GM12878 (cell line): ENCODE measurements at regions not wholly inside any gene's neighbourhood (a gene's known extent, or its start where the extent isn't known, plus 50 kb on each side); places are given as distances from the start of the nearest gene placed in this dataset.

Experiments used
- ATAC-seq: fragments of 200-7000 bp; cut with Tn5 transposase; 3 replicates; pipeline ENCODE4 v1.9.1; 2020; ENCODE audit warnings: mild to moderate bottlenecking, moderate library complexity
- BruUV-seq: library from RNA; stranded (reverse); fragments of 400-500 nt; replicated peaks from 2 replicates; lab custom pipeline; 2021; lab: Mats Ljungman, UMichigan
- CTCF ChIA-PET: fragments of 300-600 bp; sonication (Branson Sonifier 250); formaldehyde crosslinking; extraction: SDS; loops from one replicate; lab custom pipeline; 2021; ENCODE audit warnings: inconsistent platforms; lab: Yijun Ruan, JAX
- POLR2A ChIA-PET: fragments of 350-600 bp; formaldehyde crosslinking; extraction: SDS; loops from one replicate; lab custom pipeline; 2021; ENCODE audit warnings: inconsistent platforms; lab: Charles Lee
- RAD21 ChIA-PET: fragments of 300-600 bp; sonication (Branson Sonifier 250); formaldehyde crosslinking; loops from one replicate; lab custom pipeline; 2023; ENCODE audit warnings: antibody characterized with exemption; ENCODE audit not compliant: unreplicated experiment; lab: Charles Lee
- SMC1A ChIA-PET: fragments of 300-600 bp; sonication (Branson Sonifier 250); formaldehyde crosslinking; loops from one replicate; lab custom pipeline; 2023; ENCODE audit not compliant: unreplicated experiment, uncharacterized antibody; lab: Charles Lee
- DNase-seq: peaks from one replicate; pipeline ENCODE4 v3.0.0-alpha.2; 2011; ENCODE audit warnings: low read depth, low spot score
- FAIRE-seq: peaks from 3 replicates; lab custom pipeline; 2011; peaks lifted over from hg19 to GRCh38; lab: Jason Lieb, UNC
- H2AFZ ChIP-seq: 2 replicates; pipeline ENCODE4 v1.6.0; 2011; ENCODE audit warnings: low read depth, low read length, control low read depth; ENCODE audit not compliant: control insufficient read depth
- H3K27ac ChIP-seq: 2 replicates; pipeline ENCODE4 v1.5.1; 2011; ENCODE audit warnings: control low read depth; ENCODE audit not compliant: control insufficient read depth, insufficient read depth
- H3K27me3 ChIP-seq, 2 experiments: replicated peaks in 1 of 2; 2 replicates each; pipeline versions ENCODE4 v1.6.0 to v1.6.1; 2011; ENCODE audit warnings: low read length in 1 of 2; ENCODE audit not compliant: control insufficient read depth in 2 of 2, insufficient read depth in 2 of 2
- H3K36me3 ChIP-seq, 2 experiments: 2 replicates each; pipeline ENCODE4 v1.5.1; 2011; ENCODE audit warnings: low read length in 1 of 2; ENCODE audit not compliant: control insufficient read depth in 2 of 2, insufficient read depth in 2 of 2
- H3K4me1 ChIP-seq: 2 replicates; pipeline ENCODE4 v1.6.1; 2011; ENCODE audit warnings: mild to moderate bottlenecking, low read length, moderate library complexity, mixed read lengths; ENCODE audit not compliant: control insufficient read depth, insufficient read depth
- H3K4me2 ChIP-seq: 2 replicates; pipeline ENCODE4 v1.6.0; 2011; ENCODE audit warnings: control low read depth; ENCODE audit not compliant: control insufficient read depth, insufficient read depth
- H3K4me3 ChIP-seq: fragments of 200-600 bp; sonication (generic); 2 replicates; pipeline ENCODE4 v1.5.1; 2016
- H3K79me2 ChIP-seq: 2 replicates; pipeline ENCODE4 v1.6.0; 2011; ENCODE audit warnings: low read length; ENCODE audit not compliant: control insufficient read depth, insufficient read depth
- H3K9ac ChIP-seq: 2 replicates; pipeline ENCODE4 v1.8.0; 2011; ENCODE audit warnings: low read length, control low read depth, mixed read lengths; ENCODE audit not compliant: control insufficient read depth, insufficient read depth
- H3K9me3 ChIP-seq: replicated peaks from 3 replicates; pipeline ENCODE4 v1.5.1; 2011; ENCODE audit warnings: mild to moderate bottlenecking, low read length; ENCODE audit not compliant: control insufficient read depth, insufficient read depth
- H4K20me1 ChIP-seq: 2 replicates; pipeline ENCODE4 v1.6.0; 2011; ENCODE audit not compliant: control insufficient read depth, insufficient read depth
- CHD2 ChIP-seq: IDR thresholded peaks from 2 replicates; pipeline ENCODE4 v1.6.1; 2011; ENCODE audit warnings: low read depth, low read length, improper control_type of control experiment, borderline replicate concordance
- E2F8 ChIP-seq: fragments of 450-650 bp; IDR thresholded peaks from 2 replicates; pipeline ENCODE4 v1.6.1; 2018; ENCODE audit warnings: mild to moderate bottlenecking, low read depth, moderate library complexity; ENCODE audit not compliant: partially characterized antibody
- EZH2 ChIP-seq: IDR thresholded peaks from 2 replicates; pipeline ENCODE4 v1.6.1; 2012; ENCODE audit warnings: low read depth, mild to moderate bottlenecking, control low read depth, inconsistent platforms, low read length, borderline replicate concordance; ENCODE audit not compliant: control insufficient read depth
- FOS ChIP-seq: IDR thresholded peaks from 3 replicates; pipeline ENCODE4 v1.6.1; 2011; ENCODE audit warnings: borderline replicate concordance; ENCODE audit not compliant: insufficient read length; ENCODE audit errors: extremely low read depth
- IKZF2 ChIP-seq, 2 experiments: fragments of 450-650 bp; IDR thresholded peaks; 2 replicates each; pipeline ENCODE4 v1.6.1; 2017; ENCODE audit warnings: mild to moderate bottlenecking in 2 of 2, moderate library complexity in 2 of 2
- MEF2B ChIP-seq: fragments of 450-650 bp; IDR thresholded peaks from 2 replicates; pipeline ENCODE4 v1.6.1; 2018; ENCODE audit warnings: mild to moderate bottlenecking, moderate library complexity; ENCODE audit not compliant: partially characterized antibody, poor library complexity, severe bottlenecking
- RAD51 ChIP-seq: fragments of 450-650 bp; IDR thresholded peaks from 2 replicates; pipeline ENCODE4 v1.6.1; 2016; ENCODE audit warnings: moderate library complexity, mild to moderate bottlenecking, inconsistent platforms
- STAT1 ChIP-seq: fragments of 450-650 bp; conservative IDR thresholded peaks from 2 replicates; pipeline ENCODE4 v1.6.1; 2014; ENCODE audit warnings: antibody characterized with exemption, mild to moderate bottlenecking
- ZBTB4 ChIP-seq: fragments of 450-650 bp; formaldehyde crosslinking; IDR thresholded peaks from 2 replicates; pipeline ENCODE4 v1.4.0; 2022; ENCODE audit warnings: mild to moderate bottlenecking, moderate library complexity
- ZZZ3 ChIP-seq: IDR thresholded peaks from 2 replicates; pipeline ENCODE4 v1.6.1; 2011; ENCODE audit warnings: low read depth; ENCODE audit not compliant: control insufficient read depth, insufficient read length
- WGBS: methylation state at CpG from one replicate; pipeline ENCODE4 v1.1.6; 2016; ENCODE audit warnings: low lambda C conversion rate; ENCODE audit not compliant: insufficient replicate concordance, insufficient coverage; ENCODE audit errors: missing lambda C conversion rate; 5-methylcytosine and 5-hydroxymethylcytosine counted together
- in situ Hi-C: fragments of 300-500 bp; cut with MboI; formaldehyde crosslinking; loops from 9 replicates; pipeline ENCODE4 v1.14.3; 2018; ENCODE audit warnings: mixed read lengths
- intact Hi-C: fragments of 100-400 bp; cut with micrococcal nuclease; formaldehyde crosslinking; loops from one replicate; pipeline ENCODE4 v1.14.2; 2022; ENCODE audit not compliant: unreplicated experiment
- TF ChIP-seq, protein P1 (sequence below): fragments of 450-650 bp; IDR thresholded peaks from 2 replicates; pipeline ENCODE4 v1.6.1; 2018; ENCODE audit warnings: borderline replicate concordance, mild to moderate bottlenecking; ENCODE audit not compliant: partially characterized antibody

DNA sequence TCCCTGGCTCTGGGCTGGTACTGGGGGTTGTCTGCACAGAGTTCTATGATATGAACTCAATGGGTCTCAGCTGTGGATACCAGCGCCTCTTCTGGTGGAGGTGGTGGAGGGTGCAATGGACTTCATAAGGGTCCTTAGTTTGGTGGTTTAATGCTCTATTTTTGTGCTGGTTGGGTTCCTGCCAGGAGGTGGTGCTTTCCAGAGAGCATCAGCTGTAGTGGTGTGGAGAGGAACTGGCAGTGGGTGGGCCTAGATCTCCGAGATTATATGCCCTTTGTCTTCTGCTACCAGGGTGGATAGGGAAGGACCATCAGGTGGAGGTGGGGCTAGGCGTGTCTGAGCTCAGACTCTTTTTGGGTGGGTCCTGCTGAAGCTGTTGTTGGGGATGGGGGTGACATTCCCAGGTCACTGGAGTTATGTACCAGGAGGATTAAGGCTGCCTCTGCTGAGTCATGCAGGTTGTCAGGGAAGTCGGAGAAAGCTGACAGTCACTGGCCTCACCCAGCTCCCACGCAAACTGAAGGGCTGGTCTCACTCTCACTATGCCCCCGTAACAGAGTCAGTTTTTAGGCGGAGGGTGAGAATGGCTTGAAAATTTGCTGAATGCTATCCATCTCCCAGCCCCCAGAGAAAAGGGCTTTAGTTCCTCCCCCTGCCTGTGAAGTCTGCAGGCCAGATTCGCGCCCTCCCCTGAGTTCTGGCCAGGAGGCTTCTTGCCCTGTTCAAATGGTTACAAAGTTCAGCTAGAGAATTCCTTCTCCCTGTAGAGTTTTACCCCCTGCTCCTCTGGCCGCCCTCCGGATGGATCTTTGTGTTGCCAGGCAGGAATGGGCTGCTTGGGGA is 902.9 kb downstream of the LTN1 start:
- RAD21 ChIA-PET, result no interaction called here
- Histone ChIP-seq H3K27me3 (no peaks in the 10 kb centered on the region), H4K20me1 (no peaks in the 10 kb centered on the region), H3K4me1 (no peaks in the 10 kb centered on the region), H3K79me2 (no peaks in the 10 kb centered on the region), H3K36me3 (no peaks in the 10 kb centered on the region), H3K4me3 (no peak overlapping the region), H3K4me2 (no peak overlapping the region), H3K27ac (no peak overlapping the region), H3K9ac (no peak overlapping the region), H2AFZ (no peak overlapping the region), H3K9me3 (no peaks in the 10 kb centered on the region; the same call in 2 of the 3 replicates)
- TF ChIP-seq IKZF2 (IDR thresholded peaks at IDR 0.05) (no peak), RAD51 (no peak), E2F8 (no peak), ZZZ3 (no peak), STAT1 (no peak), ZBTB4 (CRISPR knock-in tag) (no peak), MEF2B (no peak), CHD2 (no peak), FOS (no peak), EZH2 (no peak)
- TF ChIP-seq, protein P1, sequence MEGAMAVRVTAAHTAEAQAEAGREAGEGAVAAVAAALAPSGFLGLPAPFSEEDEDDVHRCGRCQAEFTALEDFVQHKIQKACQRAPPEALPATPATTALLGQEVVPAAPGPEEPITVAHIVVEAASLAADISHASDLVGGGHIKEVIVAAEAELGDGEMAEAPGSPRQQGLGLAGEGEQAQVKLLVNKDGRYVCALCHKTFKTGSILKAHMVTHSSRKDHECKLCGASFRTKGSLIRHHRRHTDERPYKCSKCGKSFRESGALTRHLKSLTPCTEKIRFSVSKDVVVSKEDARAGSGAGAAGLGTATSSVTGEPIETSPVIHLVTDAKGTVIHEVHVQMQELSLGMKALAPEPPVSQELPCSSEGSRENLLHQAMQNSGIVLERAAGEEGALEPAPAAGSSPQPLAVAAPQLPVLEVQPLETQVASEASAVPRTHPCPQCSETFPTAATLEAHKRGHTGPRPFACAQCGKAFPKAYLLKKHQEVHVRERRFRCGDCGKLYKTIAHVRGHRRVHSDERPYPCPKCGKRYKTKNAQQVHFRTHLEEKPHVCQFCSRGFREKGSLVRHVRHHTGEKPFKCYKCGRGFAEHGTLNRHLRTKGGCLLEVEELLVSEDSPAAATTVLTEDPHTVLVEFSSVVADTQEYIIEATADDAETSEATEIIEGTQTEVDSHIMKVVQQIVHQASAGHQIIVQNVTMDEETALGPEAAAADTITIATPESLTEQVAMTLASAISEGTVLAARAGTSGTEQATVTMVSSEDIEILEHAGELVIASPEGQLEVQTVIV, result no peak
- SMC1A ChIA-PET, result no interaction called here
- ATAC-seq (no peak), DNase-seq (no peak), FAIRE-seq (no peak)
- intact Hi-C loops (no loop called here), in situ Hi-C loops (no loop called here)
- CTCF ChIA-PET, result no interaction called here
- 46% methylated on average over 11 of the region's 11 CpGs for WGBS
- no TSS peak for BruUV-seq
- POLR2A ChIA-PET, result no interaction called here
